Stimulated activated naive B cell treated with anti-CD40 and anti-IgM and Interleukin-4, amounts not matched to agents 10 μg/mL and 1 μg/mL and 100 μg/mL, for 72 hours (primary cell): ENCODE measurements at regions not wholly inside any gene's neighbourhood (a gene's known extent, or its start where the extent isn't known, plus 50 kb on each side); places are given as distances from the start of the nearest gene placed in this dataset.
A peak's percentile ranks its signal among the peaks of the same experiment; 100 is the strongest.

Source experiments
- ATAC-seq, 2 donors: fragments of 150-1000 bp; cut with Tn5 transposase; replicated peaks; 2 replicates each; pipeline ENCODE4 v1.10.0; 2021; ENCODE audit warnings: moderate library complexity in 1 of 2
- DNase-seq: peaks from one replicate; pipeline ENCODE4 v3.0.0; 2021
- H3K27ac Mint-ChIP-seq: one replicate; pipeline ENCODE4 v1.8.0; 2022; ENCODE audit warnings: mild to moderate bottlenecking, mixed read lengths
- H3K27me3 Mint-ChIP-seq, 2 donors: one replicate each; pipeline ENCODE4 v1.8.0; 2022; ENCODE audit warnings: mixed read lengths in 2 of 2
- H3K36me3 Mint-ChIP-seq, 2 donors: one replicate each; pipeline ENCODE4 v1.8.0; 2022; ENCODE audit warnings: mixed read lengths in 2 of 2, mild to moderate bottlenecking in 1 of 2
- H3K4me1 Mint-ChIP-seq, 2 donors: one replicate each; pipeline ENCODE4 v1.8.0; 2022; ENCODE audit warnings: mixed read lengths in 2 of 2, mild to moderate bottlenecking in 1 of 2
- H3K4me3 Mint-ChIP-seq, 2 donors: one replicate each; pipeline ENCODE4 v1.8.0; 2022; ENCODE audit warnings: mild to moderate bottlenecking in 2 of 2, mixed read lengths in 2 of 2, moderate library complexity in 1 of 2
- H3K9me3 Mint-ChIP-seq, 2 donors: one replicate each; pipeline ENCODE4 v1.8.0; 2022; ENCODE audit warnings: mixed read lengths in 2 of 2, mild to moderate bottlenecking in 1 of 2

DNA sequence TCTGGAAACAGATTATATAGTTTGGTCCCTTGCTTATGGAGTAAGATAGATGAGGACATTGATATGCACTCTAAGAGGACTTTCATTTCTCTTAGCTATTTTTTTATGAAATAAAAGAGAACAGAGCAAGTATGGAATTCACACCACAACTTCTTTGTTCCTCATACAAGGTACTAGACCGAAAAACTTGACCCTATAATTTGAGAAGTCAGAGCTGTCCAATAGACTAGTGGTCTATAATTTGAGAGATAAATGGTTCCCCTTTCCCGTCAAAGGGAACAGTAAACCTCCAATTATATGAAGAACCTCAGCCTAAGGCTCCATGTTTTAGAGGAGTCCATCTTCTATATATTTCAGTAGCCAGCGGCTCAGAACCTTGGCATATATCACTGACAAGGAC is 58.5 kb upstream of the HIF1A start:
- H3K9me3 Mint-ChIP-seq: peaks cover 0 to 1% of the 10 kb centered on the region in 2 donors
- H3K27me3 Mint-ChIP-seq: no peaks in the 10 kb centered on the region
- H3K4me1 Mint-ChIP-seq: peaks cover 21 to 37% of the 10 kb centered on the region in 2 donors
- no peaks in the 10 kb centered on the region for H3K36me3 Mint-ChIP-seq
- DNase-seq (no peak), ATAC-seq (peak; percentile 96 to 97)
- no peak overlapping the region for H3K4me3 Mint-ChIP-seq
- H3K27ac Mint-ChIP-seq: peak overlapping the region; percentile 88

DNA sequence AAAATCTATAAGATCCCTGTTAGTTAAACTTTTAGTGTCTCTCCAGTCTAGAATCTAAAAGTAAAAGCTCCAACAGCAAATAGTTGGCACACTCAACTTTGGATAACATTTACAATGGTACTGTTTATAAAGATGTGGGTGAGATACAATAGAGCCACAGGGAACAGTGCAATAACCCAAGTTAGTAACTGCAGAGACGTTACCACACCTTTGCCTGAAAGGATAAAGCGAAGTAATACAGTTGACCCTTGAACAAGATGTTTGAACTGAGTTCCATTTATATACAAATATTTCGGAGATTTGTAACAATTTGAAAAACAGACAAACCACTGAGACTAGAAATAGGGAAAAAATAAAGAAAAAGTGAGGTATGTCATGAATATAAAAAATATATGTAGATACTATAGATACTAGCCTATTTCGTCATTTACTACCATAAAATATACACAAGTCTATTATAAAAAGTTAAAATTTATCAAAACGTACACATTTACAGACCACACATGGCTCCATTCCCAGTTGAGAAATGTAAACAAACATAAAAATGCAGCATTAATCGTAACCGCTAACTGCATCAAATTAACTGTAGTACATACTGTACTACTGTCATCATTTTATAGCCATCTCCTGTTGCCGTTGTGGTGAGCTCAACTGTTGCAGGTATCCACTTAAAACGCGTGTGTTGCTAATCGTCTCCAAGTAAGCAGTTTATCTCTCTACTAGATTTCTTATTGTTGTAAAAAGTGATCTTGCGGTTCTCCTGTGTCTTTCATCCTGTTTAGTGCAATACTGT is 56.5 kb upstream of the HIF1A start:
- Mint-ChIP-seq H3K36me3 (no peaks in the 10 kb centered on the region), H3K4me3 (no peak overlapping the region), H3K27ac (no peak overlapping the region), H3K9me3 (peaks cover 0 to 1% of the 10 kb centered on the region in 2 donors), H3K27me3 (no peaks in the 10 kb centered on the region), H3K4me1 (peaks cover 27 to 57% of the 10 kb centered on the region in 2 donors)
- ATAC-seq (no peak), DNase-seq (no peak)

DNA sequence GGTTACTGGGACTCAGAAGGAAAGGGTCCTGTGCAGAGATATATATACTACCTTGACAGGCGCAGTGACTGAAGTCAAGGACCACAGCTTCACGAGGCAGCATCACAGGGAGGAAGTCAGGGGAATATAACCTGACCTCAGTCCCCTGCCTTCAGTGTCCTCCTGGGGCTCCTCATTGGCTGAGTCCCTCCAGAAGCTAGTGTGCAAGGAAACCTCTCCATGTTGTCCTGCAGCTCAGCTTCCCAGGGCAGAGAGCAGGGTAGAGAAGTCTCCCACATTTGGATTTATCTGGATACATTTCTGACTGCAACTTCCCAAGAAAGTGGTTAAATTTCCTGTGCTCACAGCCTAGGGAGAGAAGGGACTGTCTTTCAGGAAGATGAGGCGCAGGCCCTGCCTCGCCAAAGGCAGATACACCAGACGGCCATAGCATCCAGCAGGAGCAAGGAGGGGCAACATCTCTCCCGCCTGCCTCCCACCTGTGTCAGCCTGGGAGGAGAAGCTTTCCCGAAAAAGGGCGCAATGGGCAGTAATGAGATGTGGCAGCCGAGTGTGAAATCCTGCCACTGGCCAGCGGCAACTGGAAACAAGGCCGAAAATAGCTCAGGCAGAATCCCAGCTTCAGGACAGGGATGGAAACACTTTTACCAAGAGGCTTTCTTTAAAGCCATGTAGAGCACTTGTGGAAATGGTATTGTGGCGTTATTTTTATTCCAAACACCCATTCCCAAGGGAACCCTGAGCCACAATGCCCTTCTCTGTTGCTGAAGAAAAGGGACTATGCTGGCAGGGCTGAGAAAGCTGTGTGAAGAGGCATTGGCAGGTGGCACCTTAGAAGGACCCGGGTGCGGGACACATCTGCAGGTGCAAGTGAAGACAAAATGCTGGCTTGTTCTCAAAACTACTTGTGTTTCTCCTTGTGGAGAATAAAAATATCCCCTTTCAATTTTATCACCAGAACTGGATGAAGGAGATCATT is 54.9 kb upstream of the HIF1A start:
- no peak overlapping the region for H3K4me3 Mint-ChIP-seq
- DNase-seq: no peak
- H3K36me3 Mint-ChIP-seq: no peaks in the 10 kb centered on the region
- H3K4me1 Mint-ChIP-seq: peaks cover 34 to 64% of the 10 kb centered on the region in 2 donors
- ATAC-seq: no peak
- H3K27me3 Mint-ChIP-seq: no peaks in the 10 kb centered on the region
- peaks cover 0 to 1% of the 10 kb centered on the region in 2 donors for H3K9me3 Mint-ChIP-seq
- no peak overlapping the region for H3K27ac Mint-ChIP-seq

DNA sequence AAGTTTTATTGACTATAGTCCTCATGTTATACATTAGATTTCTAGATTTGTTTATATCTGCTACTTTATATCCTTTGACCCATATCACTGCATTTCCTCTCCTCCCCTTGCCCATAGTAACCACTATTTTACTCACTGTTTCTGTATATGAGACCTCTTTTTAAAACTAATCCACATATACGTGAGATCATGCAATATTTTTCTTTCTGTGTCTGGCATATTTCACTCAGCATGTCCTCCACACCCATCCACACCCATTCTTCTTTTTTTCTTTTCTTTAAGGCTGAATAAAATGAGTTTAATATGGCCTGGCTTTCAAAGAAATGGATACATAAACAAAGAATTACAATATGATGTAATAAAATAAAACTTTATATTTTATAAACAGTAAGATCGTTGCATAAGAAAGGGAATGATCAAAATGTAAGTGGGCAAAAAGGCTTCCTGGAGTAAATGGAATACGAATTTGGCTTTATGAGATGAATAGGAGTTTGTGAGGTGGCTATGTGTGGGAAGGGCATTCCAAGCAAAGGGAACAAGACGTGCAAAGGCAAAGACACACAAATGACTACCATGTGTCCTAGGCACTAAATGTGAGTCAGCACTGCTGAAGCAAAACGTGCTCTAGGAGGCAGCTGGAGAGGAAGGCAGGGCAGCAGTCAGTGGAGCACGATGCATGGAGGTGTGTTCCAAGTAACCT is 53.2 kb upstream of the HIF1A start:
- Mint-ChIP-seq H3K27me3 (no peaks in the 10 kb centered on the region), H3K4me3 (no peak overlapping the region), H3K36me3 (no peaks in the 10 kb centered on the region), H3K9me3 (no peaks in the 10 kb centered on the region), H3K27ac (no peak overlapping the region), H3K4me1 (peaks cover 24 to 48% of the 10 kb centered on the region in 2 donors)
- DNase-seq (no peak), ATAC-seq (peak; percentile 46 to 64)

DNA sequence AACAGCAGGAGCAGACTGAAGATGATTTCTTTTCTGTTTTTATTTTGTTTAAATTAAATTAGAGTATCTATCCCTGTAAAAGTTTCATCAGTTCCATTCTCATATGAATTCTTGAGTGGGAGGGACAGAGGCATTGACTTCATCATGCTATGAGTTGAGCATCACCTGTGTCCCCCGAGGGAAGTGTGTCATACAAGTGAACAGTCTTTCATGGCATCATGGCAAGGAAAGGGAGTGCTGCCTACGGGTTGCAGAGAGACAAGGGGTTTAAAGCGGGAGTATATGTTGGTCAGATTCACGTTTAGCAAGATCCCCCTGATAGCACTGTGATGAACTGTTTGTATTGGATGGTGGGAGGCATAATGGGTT is 52.7 kb upstream of the HIF1A start:
- DNase-seq: no peak
- Mint-ChIP-seq H3K4me3 (no peak overlapping the region), H3K4me1 (peaks cover 22 to 43% of the 10 kb centered on the region in 2 donors), H3K27me3 (no peaks in the 10 kb centered on the region), H3K27ac (peak overlapping the region; percentile 1), H3K36me3 (no peaks in the 10 kb centered on the region), H3K9me3 (no peaks in the 10 kb centered on the region)
- ATAC-seq: peak; percentile 23 to 46

DNA sequence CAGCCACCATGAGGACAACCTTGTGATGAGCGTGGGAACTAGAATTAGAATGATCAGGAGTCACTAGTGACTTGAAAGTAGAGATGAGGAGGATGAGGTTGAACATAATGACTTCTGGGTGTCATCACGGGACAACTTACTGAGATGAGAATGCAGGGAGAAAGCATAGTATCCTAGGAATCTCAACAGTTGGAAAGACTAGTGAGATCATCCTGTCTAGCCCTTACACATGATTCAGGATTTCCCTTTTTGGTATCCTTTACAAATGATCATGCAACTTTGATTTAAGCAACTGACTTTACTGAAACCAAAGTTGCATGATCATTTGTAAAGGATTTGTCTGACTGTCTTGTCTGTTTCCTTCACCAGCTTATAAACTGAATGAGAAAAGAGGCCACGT is 51.8 kb upstream of the HIF1A start:
- no peaks in the 10 kb centered on the region for H3K9me3 Mint-ChIP-seq
- H3K4me1 Mint-ChIP-seq: peaks cover 19 to 33% of the 10 kb centered on the region in 2 donors
- no peak overlapping the region for H3K4me3 Mint-ChIP-seq
- no peaks in the 10 kb centered on the region for H3K27me3 Mint-ChIP-seq
- no peak for ATAC-seq
- H3K27ac Mint-ChIP-seq: no peak overlapping the region
- H3K36me3 Mint-ChIP-seq: no peaks in the 10 kb centered on the region
- no peak for DNase-seq

DNA sequence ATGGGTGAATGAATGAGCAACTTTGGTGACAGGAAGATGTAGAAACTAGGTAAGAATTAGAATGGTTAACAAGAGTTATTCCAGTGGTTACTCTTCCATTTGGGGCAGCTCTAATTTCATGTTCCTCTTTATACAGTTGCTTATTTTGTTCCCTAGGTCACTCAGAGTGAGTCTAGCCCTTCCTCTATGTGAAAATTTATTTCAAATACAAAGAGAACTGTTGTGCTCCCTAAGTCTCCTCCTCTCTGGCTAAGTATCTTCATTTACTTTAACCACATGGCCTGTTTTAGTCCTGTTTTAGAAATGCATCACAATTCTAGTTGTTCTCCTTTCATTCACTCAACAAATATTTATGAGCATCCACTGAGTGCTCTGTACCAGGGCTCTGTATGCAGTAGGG is 51.1 kb upstream of the HIF1A start:
- no peak overlapping the region for H3K4me3 Mint-ChIP-seq
- no peaks in the 10 kb centered on the region for H3K27me3 Mint-ChIP-seq
- DNase-seq (no peak), ATAC-seq (peak in 1 of 2 donors; percentile 25)
- peak overlapping the region; percentile 1 for H3K27ac Mint-ChIP-seq
- H3K9me3 Mint-ChIP-seq: no peaks in the 10 kb centered on the region
- no peaks in the 10 kb centered on the region for H3K36me3 Mint-ChIP-seq
- H3K4me1 Mint-ChIP-seq: peaks cover 19 to 33% of the 10 kb centered on the region in 2 donors

DNA sequence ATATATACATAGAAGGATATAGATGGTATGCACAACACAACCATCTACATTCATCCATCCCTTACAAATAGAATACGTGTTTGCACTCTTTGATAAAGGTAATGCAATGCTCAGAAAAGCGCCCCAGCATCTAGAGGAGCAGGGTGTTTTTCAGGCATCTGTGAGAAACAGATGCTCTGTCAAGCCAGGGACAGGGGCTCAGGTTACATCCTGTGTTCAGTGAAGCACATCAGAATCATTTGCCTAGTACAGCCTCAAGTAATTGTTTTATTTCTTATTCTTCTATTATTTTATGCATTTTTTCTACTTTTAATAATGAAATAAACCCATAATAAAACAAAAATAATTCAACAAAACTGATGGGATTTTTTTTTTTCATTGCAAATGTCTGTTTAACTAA is 50.5 kb upstream of the HIF1A start:
- ATAC-seq (peak in 1 of 2 donors; percentile 45), DNase-seq (no peak)
- no peaks in the 10 kb centered on the region for H3K36me3 Mint-ChIP-seq
- H3K27me3 Mint-ChIP-seq: no peaks in the 10 kb centered on the region
- H3K4me1 Mint-ChIP-seq: peaks cover 19 to 33% of the 10 kb centered on the region in 2 donors
- H3K9me3 Mint-ChIP-seq: no peaks in the 10 kb centered on the region
- H3K27ac Mint-ChIP-seq: no peak overlapping the region
- H3K4me3 Mint-ChIP-seq: no peak overlapping the region

DNA sequence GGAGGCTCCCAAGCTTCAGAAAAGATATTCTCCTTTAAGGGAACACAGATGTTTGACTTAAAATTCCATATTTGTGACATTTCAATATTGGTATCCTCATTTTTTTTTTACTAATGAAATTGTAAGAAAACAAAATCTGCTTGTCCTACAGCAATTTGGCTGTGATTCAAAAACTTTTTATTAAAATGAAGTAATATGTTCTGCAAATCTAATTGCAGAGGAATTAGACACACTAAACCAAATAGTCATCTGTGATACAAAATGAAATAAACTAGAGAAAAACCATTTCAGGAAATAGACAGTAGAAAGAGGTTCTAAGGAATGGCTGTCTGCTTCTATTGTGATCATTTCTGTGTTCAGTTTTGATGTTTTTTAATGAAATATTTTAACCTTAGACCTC is 50.1 kb upstream of the HIF1A start:
- H3K9me3 Mint-ChIP-seq: no peaks in the 10 kb centered on the region
- H3K4me1 Mint-ChIP-seq: peaks cover 19 to 33% of the 10 kb centered on the region in 2 donors
- no peak overlapping the region for H3K4me3 Mint-ChIP-seq
- no peaks in the 10 kb centered on the region for H3K36me3 Mint-ChIP-seq
- ATAC-seq: no peak
- DNase-seq: no peak
- no peaks in the 10 kb centered on the region for H3K27me3 Mint-ChIP-seq
- no peak overlapping the region for H3K27ac Mint-ChIP-seq
